SU-DHL-6 (cell line): ENCODE measurements at regions not wholly inside any gene's neighbourhood (a gene's known extent, or its start where the extent isn't known, plus 50 kb on each side); places are given as distances from the start of the nearest gene placed in this dataset.

ENCODE experiments used
- EZH2phosphoT487 ChIP-seq: fragments of 200-600 bp; sonication (generic), shearing (Covaris generic); conservative IDR thresholded peaks from 2 replicates; pipeline ENCODE4 v1.6.1; 2018; ENCODE audit warnings: mild to moderate bottlenecking, antibody characterized with exemption, low read length, moderate library complexity, mixed read lengths
- TF ChIP-seq, protein P1 (sequence below): fragments of 200-600 bp; sonication (generic); IDR thresholded peaks from one replicate; pipeline ENCODE4 v1.5.1; 2017; ENCODE audit warnings: antibody characterized with exemption, mild to moderate bottlenecking, low read length, moderate library complexity; ENCODE audit not compliant: insufficient read depth, poor library complexity, severe bottlenecking

- TF ChIP-seq, protein P1, sequence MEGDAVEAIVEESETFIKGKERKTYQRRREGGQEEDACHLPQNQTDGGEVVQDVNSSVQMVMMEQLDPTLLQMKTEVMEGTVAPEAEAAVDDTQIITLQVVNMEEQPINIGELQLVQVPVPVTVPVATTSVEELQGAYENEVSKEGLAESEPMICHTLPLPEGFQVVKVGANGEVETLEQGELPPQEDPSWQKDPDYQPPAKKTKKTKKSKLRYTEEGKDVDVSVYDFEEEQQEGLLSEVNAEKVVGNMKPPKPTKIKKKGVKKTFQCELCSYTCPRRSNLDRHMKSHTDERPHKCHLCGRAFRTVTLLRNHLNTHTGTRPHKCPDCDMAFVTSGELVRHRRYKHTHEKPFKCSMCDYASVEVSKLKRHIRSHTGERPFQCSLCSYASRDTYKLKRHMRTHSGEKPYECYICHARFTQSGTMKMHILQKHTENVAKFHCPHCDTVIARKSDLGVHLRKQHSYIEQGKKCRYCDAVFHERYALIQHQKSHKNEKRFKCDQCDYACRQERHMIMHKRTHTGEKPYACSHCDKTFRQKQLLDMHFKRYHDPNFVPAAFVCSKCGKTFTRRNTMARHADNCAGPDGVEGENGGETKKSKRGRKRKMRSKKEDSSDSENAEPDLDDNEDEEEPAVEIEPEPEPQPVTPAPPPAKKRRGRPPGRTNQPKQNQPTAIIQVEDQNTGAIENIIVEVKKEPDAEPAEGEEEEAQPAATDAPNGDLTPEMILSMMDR = no peak
- TF ChIP-seq EZH2phosphoT487 = no peak
These were observed 673.0 kb upstream of the FLRT2 start for GRCh38 chr14:84856751-84857534.
